ENCODE measurements at regions not wholly inside any gene's neighbourhood (a gene's known extent, or its start where the extent isn't known, plus 50 kb on each side); places are given as distances from the start of the nearest gene placed in this dataset.

DNA sequence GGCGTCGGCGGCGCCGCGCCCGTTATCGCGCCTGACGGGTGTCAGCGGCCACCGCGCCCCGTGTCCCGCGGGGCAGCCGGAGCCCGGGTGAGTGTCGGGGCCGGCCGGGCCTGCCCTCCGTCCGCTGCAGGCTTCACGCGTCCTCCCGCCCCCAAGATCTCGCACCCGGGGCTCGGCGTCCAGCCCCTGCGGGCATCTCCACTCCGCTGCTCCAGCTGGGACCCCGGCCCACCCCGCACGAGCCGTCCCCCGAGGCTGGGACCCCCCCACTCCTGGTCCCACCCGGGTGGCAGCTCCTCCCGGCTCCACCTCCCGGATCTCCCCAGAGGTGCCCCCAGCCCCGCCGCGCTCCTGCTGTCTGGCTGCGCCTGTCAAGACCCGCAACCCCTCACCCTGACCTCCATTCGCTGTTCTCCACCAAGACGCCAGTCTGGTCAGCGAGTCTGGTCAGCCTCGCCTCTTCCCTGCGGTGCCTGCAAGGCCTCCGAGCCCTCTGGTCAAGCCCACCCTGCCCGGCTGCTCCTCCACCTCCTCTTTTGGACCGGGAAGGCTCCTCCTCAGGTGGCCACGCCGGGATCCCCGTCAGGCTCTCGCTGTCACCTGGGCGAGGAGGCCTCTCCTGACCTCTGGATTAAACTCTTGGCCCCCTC is 66.0 kb upstream of the NKX1-1 start:
- ATAC-seq (ENCODE audit: low read depth) (no peak), DNase-seq (no peak)
- intact Hi-C loops (cut with micrococcal nuclease), result no loop called here
- 22% methylated on average over 58 of the region's 58 CpGs for WGBS (ENCODE audit: insufficient coverage)
- H3K79me2 ChIP-seq (ENCODE audit: control insufficient read depth, insufficient read depth, low read length), result no peaks in the 10 kb centered on the region
- no peak overlapping the region for H3K4me3 ChIP-seq (ENCODE audit: control extremely low read depth in 1 of 5, extremely low read depth in 1 of 5, insufficient read depth in 1 of 5, low read depth in 2 of 5, low read length in 4 of 5)
- no peak overlapping the region for H3K9ac ChIP-seq (ENCODE audit: low read length)
- no peak overlapping the region for H3K4me2 ChIP-seq (replicated peaks; ENCODE audit: low read depth, low read length, poor library complexity, severe bottlenecking)
- H2AFZ ChIP-seq (ENCODE audit: insufficient read depth, low read depth, low read length, poor library complexity, severe bottlenecking), result no peak overlapping the region
- no peak for TF ChIP-seq EZH2 (IDR thresholded peaks at IDR 0.05; ENCODE audit: borderline replicate concordance, insufficient read depth, low read depth, low read length, poor library complexity, severe bottlenecking)
- TF ChIP-seq, protein P1, sequence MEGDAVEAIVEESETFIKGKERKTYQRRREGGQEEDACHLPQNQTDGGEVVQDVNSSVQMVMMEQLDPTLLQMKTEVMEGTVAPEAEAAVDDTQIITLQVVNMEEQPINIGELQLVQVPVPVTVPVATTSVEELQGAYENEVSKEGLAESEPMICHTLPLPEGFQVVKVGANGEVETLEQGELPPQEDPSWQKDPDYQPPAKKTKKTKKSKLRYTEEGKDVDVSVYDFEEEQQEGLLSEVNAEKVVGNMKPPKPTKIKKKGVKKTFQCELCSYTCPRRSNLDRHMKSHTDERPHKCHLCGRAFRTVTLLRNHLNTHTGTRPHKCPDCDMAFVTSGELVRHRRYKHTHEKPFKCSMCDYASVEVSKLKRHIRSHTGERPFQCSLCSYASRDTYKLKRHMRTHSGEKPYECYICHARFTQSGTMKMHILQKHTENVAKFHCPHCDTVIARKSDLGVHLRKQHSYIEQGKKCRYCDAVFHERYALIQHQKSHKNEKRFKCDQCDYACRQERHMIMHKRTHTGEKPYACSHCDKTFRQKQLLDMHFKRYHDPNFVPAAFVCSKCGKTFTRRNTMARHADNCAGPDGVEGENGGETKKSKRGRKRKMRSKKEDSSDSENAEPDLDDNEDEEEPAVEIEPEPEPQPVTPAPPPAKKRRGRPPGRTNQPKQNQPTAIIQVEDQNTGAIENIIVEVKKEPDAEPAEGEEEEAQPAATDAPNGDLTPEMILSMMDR (IDR thresholded peaks at IDR 0.05), result no peak
- H3K36me3 ChIP-seq (replicated peaks in 1 of 2; ENCODE audit: control extremely low read depth in 1 of 2, control insufficient read depth in 1 of 2, extremely low read depth in 1 of 2, insufficient read depth in 2 of 2, low read length in 1 of 2), result no peaks in the 10 kb centered on the region
- Mint-ChIP-seq H3K4me3 (no peak overlapping the region), H3K9me3 (ENCODE audit: insufficient read depth) (peaks cover 12% of the 10 kb centered on the region), H3K27me3 (peaks cover 10% of the 10 kb centered on the region), H3K27ac (no peak overlapping the region), H3K4me1 (no peaks in the 10 kb centered on the region)
- CTCF ChIA-PET, result no interaction called here
- peaks cover 0 to 28% (median 2%) of the 10 kb centered on the region in 4 experiments for H3K27me3 ChIP-seq (replicated peaks in 1 of 4; ENCODE audit: control extremely low read depth in 1 of 4, control insufficient read depth in 3 of 4, insufficient read depth in 4 of 4, low read length in 3 of 4)
- H4K20me1 ChIP-seq (ENCODE audit: control insufficient read depth, insufficient read depth, low read length, poor library complexity, severe bottlenecking), result no peaks in the 10 kb centered on the region
- no peaks in the 10 kb centered on the region for H3K4me1 ChIP-seq (ENCODE audit: control insufficient read depth in 2 of 2, insufficient read depth in 2 of 2, low read length in 2 of 2)
- H3K9me3 ChIP-seq (ENCODE audit: control extremely low read depth in 1 of 3, control insufficient read depth in 2 of 3, insufficient read depth in 1 of 3, low read length in 2 of 3), result peaks cover 0 to 11% (median 0%) of the 10 kb centered on the region in 3 donors
- no peak overlapping the region for H3K27ac ChIP-seq (ENCODE audit: low read length in 2 of 2)
- POLR2A ChIA-PET, result no interaction called here

DNA sequence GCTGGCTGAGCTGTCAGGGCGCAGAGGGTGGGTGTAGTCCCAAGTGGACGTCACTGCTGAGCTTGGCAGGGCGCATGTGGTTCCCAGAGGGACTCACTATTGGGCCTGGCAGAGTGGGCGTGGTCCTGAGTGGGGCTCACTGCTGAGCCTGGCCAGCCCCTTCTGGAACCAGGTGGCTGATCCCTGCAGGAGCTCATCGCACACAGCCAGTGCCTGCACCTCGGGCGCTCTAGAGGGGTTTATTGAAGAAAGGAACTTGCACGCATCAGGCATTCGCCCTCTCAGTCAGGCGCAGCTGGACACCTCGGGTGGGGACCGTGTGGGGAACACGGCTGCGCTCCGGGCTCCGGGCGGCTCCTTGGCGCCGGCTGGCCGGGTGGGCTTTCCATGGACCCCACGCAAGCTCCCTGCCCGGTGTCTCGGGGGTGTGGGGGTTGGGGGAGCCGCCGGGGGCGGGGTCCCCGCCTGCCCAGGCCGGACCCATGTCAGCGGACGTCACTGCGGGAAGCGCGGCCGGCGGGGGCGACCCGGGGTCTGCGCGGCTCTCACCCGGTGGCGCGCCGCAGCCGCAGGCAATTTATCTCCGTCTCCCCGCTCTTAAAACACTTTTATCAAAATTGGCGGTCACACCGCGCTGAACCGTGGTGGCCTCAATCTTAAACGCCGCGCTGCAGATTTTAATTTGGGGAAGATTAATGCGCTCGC is 65.4 kb upstream of the NKX1-1 start:
- Mint-ChIP-seq H3K4me3 (no peak overlapping the region), H3K4me1 (no peaks in the 10 kb centered on the region), H3K9me3 (ENCODE audit: insufficient read depth) (peaks cover 12% of the 10 kb centered on the region), H3K27me3 (peaks cover 10% of the 10 kb centered on the region), H3K27ac (no peak overlapping the region)
- 36% methylated on average over 24 of the region's 55 CpGs for WGBS (ENCODE audit: insufficient coverage)
- peaks cover 0 to 28% (median 2%) of the 10 kb centered on the region in 4 experiments for H3K27me3 ChIP-seq (replicated peaks in 1 of 4; ENCODE audit: control extremely low read depth in 1 of 4, control insufficient read depth in 3 of 4, insufficient read depth in 4 of 4, low read length in 3 of 4)
- H4K20me1 ChIP-seq (ENCODE audit: control insufficient read depth, insufficient read depth, low read length, poor library complexity, severe bottlenecking), result no peaks in the 10 kb centered on the region
- H2AFZ ChIP-seq (ENCODE audit: insufficient read depth, low read depth, low read length, poor library complexity, severe bottlenecking), result no peak overlapping the region
- TF ChIP-seq, protein P1 (IDR thresholded peaks at IDR 0.05), result no peak
- no peak for TF ChIP-seq EZH2 (IDR thresholded peaks at IDR 0.05; ENCODE audit: borderline replicate concordance, insufficient read depth, low read depth, low read length, poor library complexity, severe bottlenecking)
- peaks cover 0 to 11% (median 0%) of the 10 kb centered on the region in 3 donors for H3K9me3 ChIP-seq (ENCODE audit: control extremely low read depth in 1 of 3, control insufficient read depth in 2 of 3, insufficient read depth in 1 of 3, low read length in 2 of 3)
- H3K9ac ChIP-seq (ENCODE audit: low read length), result no peak overlapping the region
- CTCF ChIA-PET, result no interaction called here
- DNase-seq, result no peak
- no peaks in the 10 kb centered on the region for H3K4me1 ChIP-seq (ENCODE audit: control insufficient read depth in 2 of 2, insufficient read depth in 2 of 2, low read length in 2 of 2)
- no peak for ATAC-seq (ENCODE audit: low read depth)
- intact Hi-C loops (cut with micrococcal nuclease), result no loop called here
- POLR2A ChIA-PET, result no interaction called here
- H3K36me3 ChIP-seq (replicated peaks in 1 of 2; ENCODE audit: control extremely low read depth in 1 of 2, control insufficient read depth in 1 of 2, extremely low read depth in 1 of 2, insufficient read depth in 2 of 2, low read length in 1 of 2), result no peaks in the 10 kb centered on the region
- H3K4me2 ChIP-seq (replicated peaks; ENCODE audit: low read depth, low read length, poor library complexity, severe bottlenecking), result no peak overlapping the region
- no peaks in the 10 kb centered on the region for H3K79me2 ChIP-seq (ENCODE audit: control insufficient read depth, insufficient read depth, low read length)
- no peak overlapping the region for H3K4me3 ChIP-seq (ENCODE audit: control extremely low read depth in 1 of 5, extremely low read depth in 1 of 5, insufficient read depth in 1 of 5, low read depth in 2 of 5, low read length in 4 of 5)
- no peak overlapping the region for H3K27ac ChIP-seq (ENCODE audit: low read length in 2 of 2)
